ENCODE measurements at regions not wholly inside any gene's neighbourhood (a gene's known extent, or its start where the extent isn't known, plus 50 kb on each side); places are given as distances from the start of the nearest gene placed in this dataset.

GRCh38 chr5:163938595-163938994 is 433.2 kb downstream of the MAT2B start:
- Histone ChIP-seq H3K9me3 (ENCODE audit: low read length) (no peaks in the 10 kb centered on the region), H4K20me1 (ENCODE audit: insufficient read depth) (no peaks in the 10 kb centered on the region), H3K9me2 (ENCODE audit: insufficient read depth, low read length) (no peaks in the 10 kb centered on the region), H3K27me3 (ENCODE audit: insufficient read depth, low read depth, low read length) (no peaks in the 10 kb centered on the region), H3F3A (ENCODE audit: insufficient read depth, low read length, poor library complexity, severe bottlenecking) (no peaks in the 10 kb centered on the region), H3K4me3 (ENCODE audit: low read length) (no peak overlapping the region), H3K4me2 (ENCODE audit: low read length) (no peak overlapping the region), H3K79me2 (replicated peaks; ENCODE audit: insufficient read depth, low read length) (no peaks in the 10 kb centered on the region), H3K27ac (ENCODE audit: low read length) (no peak overlapping the region), H3K36me3 (ENCODE audit: insufficient read depth, low read length) (no peaks in the 10 kb centered on the region), H2AFZ (ENCODE audit: low read depth, low read length) (no peak overlapping the region), H3K9ac (ENCODE audit: low read length) (no peak overlapping the region)
- no peak for TF ChIP-seq CTCF (IDR thresholded peaks at IDR 0.05; ENCODE audit: poor library complexity, severe bottlenecking)
- no peak for TF ChIP-seq SMC3 (conservative IDR thresholded peaks at IDR 0.05; ENCODE audit: poor library complexity)
- TF ChIP-seq MXI1 (conservative IDR thresholded peaks at IDR 0.05; ENCODE audit: poor library complexity, severe bottlenecking): no peak
- no peak for TF ChIP-seq REST (IDR thresholded peaks at IDR 0.05; ENCODE audit: borderline replicate concordance)

- Histone ChIP-seq H3K27me3 (ENCODE audit: insufficient read depth, low read depth, low read length) (no peaks in the 10 kb centered on the region), H3K9me3 (ENCODE audit: low read length) (no peaks in the 10 kb centered on the region), H3F3A (ENCODE audit: insufficient read depth, low read length, poor library complexity, severe bottlenecking) (no peaks in the 10 kb centered on the region), H3K4me3 (ENCODE audit: low read length) (no peak overlapping the region), H4K20me1 (ENCODE audit: insufficient read depth) (no peaks in the 10 kb centered on the region), H3K9ac (ENCODE audit: low read length) (no peak overlapping the region), H3K36me3 (ENCODE audit: insufficient read depth, low read length) (no peaks in the 10 kb centered on the region), H3K4me2 (ENCODE audit: low read length) (no peak overlapping the region), H2AFZ (ENCODE audit: low read depth, low read length) (no peak overlapping the region), H3K79me2 (replicated peaks; ENCODE audit: insufficient read depth, low read length) (no peaks in the 10 kb centered on the region), H3K9me2 (ENCODE audit: insufficient read depth, low read length) (no peaks in the 10 kb centered on the region), H3K27ac (ENCODE audit: low read length) (no peak overlapping the region)
- TF ChIP-seq POLR2AphosphoS5 (IDR thresholded peaks at IDR 0.05) (peak; percentile 37), RAD21 (conservative IDR thresholded peaks at IDR 0.05) (no peak)
These were observed 435.7 kb downstream of the MAT2B start for GRCh38 chr5:163941079-163941478.

- no peaks in the 10 kb centered on the region for H3K27me3 ChIP-seq (ENCODE audit: insufficient read depth, low read depth, low read length)
- H3K4me3 ChIP-seq (ENCODE audit: low read length): no peak overlapping the region
- H3K36me3 ChIP-seq (ENCODE audit: insufficient read depth, low read length): no peaks in the 10 kb centered on the region
- H3K4me2 ChIP-seq (ENCODE audit: low read length): no peak overlapping the region
- no peaks in the 10 kb centered on the region for H3K79me2 ChIP-seq (replicated peaks; ENCODE audit: insufficient read depth, low read length)
- H3K27ac ChIP-seq (ENCODE audit: low read length): no peak overlapping the region
- H3K9me2 ChIP-seq (ENCODE audit: insufficient read depth, low read length): no peaks in the 10 kb centered on the region
- H4K20me1 ChIP-seq (ENCODE audit: insufficient read depth): no peaks in the 10 kb centered on the region
- H2AFZ ChIP-seq (ENCODE audit: low read depth, low read length): no peak overlapping the region
- no peak overlapping the region for H3K9ac ChIP-seq (ENCODE audit: low read length)
- H3F3A ChIP-seq (ENCODE audit: insufficient read depth, low read length, poor library complexity, severe bottlenecking): no peaks in the 10 kb centered on the region
- TF ChIP-seq REST (IDR thresholded peaks at IDR 0.05; ENCODE audit: borderline replicate concordance) (no peak), POLR2AphosphoS5 (IDR thresholded peaks at IDR 0.05) (no peak), EZH2 (IDR thresholded peaks at IDR 0.05; ENCODE audit: borderline replicate concordance, insufficient read depth, low read length, poor library complexity, severe bottlenecking) (no peak), SMC3 (conservative IDR thresholded peaks at IDR 0.05; ENCODE audit: poor library complexity) (no peak), TAF1 (IDR thresholded peaks at IDR 0.05; ENCODE audit: low read depth) (no peak), RAD21 (conservative IDR thresholded peaks at IDR 0.05) (no peak)
- no peaks in the 10 kb centered on the region for H3K9me3 ChIP-seq (ENCODE audit: low read length)
These were observed 438.1 kb downstream of the MAT2B start for GRCh38 chr5:163943546-163943945.
